Central memory CD8-positive, alpha-beta T cell (primary cell): ENCODE measurements at regions not wholly inside any gene's neighbourhood (a gene's known extent, or its start where the extent isn't known, plus 50 kb on each side); places are given as distances from the start of the nearest gene placed in this dataset.
A peak's percentile ranks its signal among the peaks of the same experiment; 100 is the strongest.

Experiments
- ATAC-seq: fragments of 150-1000 bp; cut with Tn5 transposase; replicated peaks from 2 replicates; pipeline ENCODE4 v1.10.0; 2022; ENCODE audit warnings: mild to moderate bottlenecking, moderate FRiP score, moderate number of reproducible peaks; ENCODE audit not compliant: poor library complexity, severe bottlenecking; ENCODE audit errors: extremely low read depth
- DNase-seq, 2 donors: peaks; one replicate each; pipeline ENCODE4 v3.0.0; 2021; ENCODE audit warnings: low spot score in 2 of 2
- H3K27ac Mint-ChIP-seq: one replicate; pipeline ENCODE4 v1.8.0; 2022; ENCODE audit warnings: low read depth, mild to moderate bottlenecking, moderate library complexity, mixed read lengths
- H3K27me3 Mint-ChIP-seq: one replicate; pipeline ENCODE4 v1.8.0; 2022; ENCODE audit warnings: mixed read lengths
- H3K36me3 Mint-ChIP-seq: one replicate; pipeline ENCODE4 v1.8.0; 2022; ENCODE audit warnings: mild to moderate bottlenecking, moderate library complexity, mixed read lengths; ENCODE audit not compliant: insufficient read depth
- H3K4me1 Mint-ChIP-seq: one replicate; pipeline ENCODE4 v1.8.0; 2022; ENCODE audit warnings: mixed read lengths
- H3K4me3 Mint-ChIP-seq: one replicate; pipeline ENCODE4 v1.8.0; 2022; ENCODE audit warnings: mild to moderate bottlenecking, moderate library complexity, mixed read lengths
- H3K9me3 Mint-ChIP-seq: one replicate; pipeline ENCODE4 v1.8.0; 2022; ENCODE audit warnings: mixed read lengths

DNA sequence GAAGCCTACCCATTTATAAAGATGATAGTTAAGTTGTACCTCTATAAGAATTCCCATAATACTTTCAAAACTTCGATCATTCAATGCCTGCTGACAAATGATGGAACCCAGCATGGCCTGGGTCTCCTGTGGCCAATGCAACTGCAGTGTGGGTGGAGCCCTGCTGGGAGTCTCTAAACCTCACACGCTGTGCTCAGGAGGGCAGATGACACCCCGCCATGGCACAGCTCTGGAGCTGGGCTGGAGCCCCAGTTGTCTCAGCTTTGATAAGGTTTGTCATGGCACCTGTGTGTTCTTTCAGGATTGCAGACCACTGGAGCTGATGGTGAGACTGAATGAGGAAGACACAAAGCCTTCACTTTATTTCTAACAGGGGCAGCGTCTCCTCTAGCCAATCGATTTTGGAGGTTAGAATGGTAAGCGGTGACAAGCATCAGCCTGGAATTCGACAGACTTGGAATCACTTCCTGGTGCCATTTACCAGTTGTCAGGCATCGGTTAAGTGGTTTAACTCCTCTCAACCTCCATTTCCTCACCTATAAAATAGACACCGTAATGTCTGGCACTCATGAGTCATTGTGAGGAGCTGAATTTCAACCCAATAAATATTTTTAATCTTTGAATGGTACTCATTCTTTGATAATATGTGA lies 383.6 kb upstream of the SALL3 start:
- H3K36me3 Mint-ChIP-seq: no peaks in the 10 kb centered on the region
- no peak overlapping the region for H3K27ac Mint-ChIP-seq
- no peak for ATAC-seq
- H3K27me3 Mint-ChIP-seq: no peaks in the 10 kb centered on the region
- H3K9me3 Mint-ChIP-seq: peaks cover 11% of the 10 kb centered on the region
- DNase-seq: no peak
- H3K4me1 Mint-ChIP-seq: no peaks in the 10 kb centered on the region
- no peak overlapping the region for H3K4me3 Mint-ChIP-seq

GRCh38 chr18:78596794-78597345 lies 382.7 kb upstream of the SALL3 start:
- Mint-ChIP-seq H3K4me3 (no peak overlapping the region), H3K9me3 (peaks cover 11% of the 10 kb centered on the region), H3K27me3 (no peaks in the 10 kb centered on the region), H3K4me1 (no peaks in the 10 kb centered on the region), H3K36me3 (peaks cover under 1% of the 10 kb centered on the region), H3K27ac (no peak overlapping the region)
- DNase-seq (no peak), ATAC-seq (no peak)

GRCh38 chr18:78601349-78601748 lies 378.3 kb upstream of the SALL3 start:
- DNase-seq: no peak
- peaks cover 2% of the 10 kb centered on the region for H3K36me3 Mint-ChIP-seq
- peak; percentile 36 for ATAC-seq

DNA sequence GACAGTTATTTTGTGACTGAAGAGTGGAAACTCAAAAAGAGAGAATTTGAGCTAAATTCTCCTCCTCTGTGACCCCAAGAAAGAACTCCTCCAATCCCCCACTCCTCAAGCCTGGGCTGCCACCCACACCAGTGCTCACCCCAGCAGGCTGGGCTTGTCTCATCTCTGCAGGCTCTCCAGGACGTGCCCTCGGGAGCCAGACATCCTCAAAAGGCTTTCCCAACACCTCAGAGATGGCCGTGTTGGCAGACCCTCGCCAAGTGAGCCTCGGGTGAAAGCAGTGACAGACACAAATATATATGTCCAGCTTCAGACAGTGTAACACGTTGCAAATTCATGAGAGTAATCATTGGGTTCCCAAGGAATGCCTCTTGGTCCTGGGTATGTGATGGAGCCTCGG lies 377.7 kb upstream of the SALL3 start:
- Mint-ChIP-seq H3K4me1 (no peaks in the 10 kb centered on the region), H3K27ac (no peak overlapping the region), H3K9me3 (peaks cover 5% of the 10 kb centered on the region), H3K36me3 (peaks cover 4% of the 10 kb centered on the region), H3K4me3 (no peak overlapping the region), H3K27me3 (no peaks in the 10 kb centered on the region)
- ATAC-seq (no peak), DNase-seq (no peak)

More at GRCh38 chr18:78601349-78601748, 378.3 kb upstream of the SALL3 start:
- H3K4me1 Mint-ChIP-seq: no peaks in the 10 kb centered on the region
- H3K27me3 Mint-ChIP-seq: no peaks in the 10 kb centered on the region
- no peak overlapping the region for H3K4me3 Mint-ChIP-seq
- H3K27ac Mint-ChIP-seq: no peak overlapping the region
- peaks cover 5% of the 10 kb centered on the region for H3K9me3 Mint-ChIP-seq

DNA sequence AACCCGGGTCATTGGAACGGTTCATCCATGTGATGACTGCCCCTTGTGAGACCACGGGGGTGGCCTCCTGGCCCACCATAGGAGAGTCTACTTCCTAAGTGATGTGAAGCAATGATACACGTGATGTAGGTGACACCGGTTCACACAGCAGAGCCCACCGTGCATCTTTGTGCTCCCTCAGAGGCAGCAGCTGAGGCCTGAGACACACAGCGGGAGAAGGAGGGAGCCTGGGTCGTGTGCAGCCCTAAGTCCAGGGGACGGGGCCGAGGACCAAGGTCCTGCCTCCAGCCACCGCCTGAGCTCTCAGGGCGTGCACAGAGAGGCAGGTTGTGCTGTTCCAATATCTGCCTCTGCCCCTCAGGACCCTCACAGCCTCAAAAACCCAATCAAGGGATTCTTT lies 377.2 kb upstream of the SALL3 start:
- no peaks in the 10 kb centered on the region for H3K4me1 Mint-ChIP-seq
- H3K27ac Mint-ChIP-seq: no peak overlapping the region
- no peak overlapping the region for H3K4me3 Mint-ChIP-seq
- no peaks in the 10 kb centered on the region for H3K27me3 Mint-ChIP-seq
- peaks cover 4% of the 10 kb centered on the region for H3K36me3 Mint-ChIP-seq
- DNase-seq (no peak), ATAC-seq (no peak)
- H3K9me3 Mint-ChIP-seq: peaks cover 5% of the 10 kb centered on the region

- no peaks in the 10 kb centered on the region for H3K4me1 Mint-ChIP-seq
Measured at GRCh38 chr18:78603102-78603983, 376.3 kb upstream of the SALL3 start.

GRCh38 chr18:78605255-78605654 lies 374.4 kb upstream of the SALL3 start:
- Mint-ChIP-seq H3K4me3 (no peak overlapping the region), H3K9me3 (peaks cover 5% of the 10 kb centered on the region), H3K4me1 (no peaks in the 10 kb centered on the region), H3K27me3 (no peaks in the 10 kb centered on the region), H3K36me3 (peaks cover 4% of the 10 kb centered on the region), H3K27ac (no peak overlapping the region)
- ATAC-seq (no peak), DNase-seq (no peak)

More at GRCh38 chr18:78603102-78603983, 376.3 kb upstream of the SALL3 start:
- peaks cover 5% of the 10 kb centered on the region for H3K9me3 Mint-ChIP-seq
- no peaks in the 10 kb centered on the region for H3K27me3 Mint-ChIP-seq
- no peak overlapping the region for H3K4me3 Mint-ChIP-seq
- no peak overlapping the region for H3K27ac Mint-ChIP-seq
- H3K36me3 Mint-ChIP-seq: peaks cover 4% of the 10 kb centered on the region
- DNase-seq (no peak), ATAC-seq (no peak)

DNA sequence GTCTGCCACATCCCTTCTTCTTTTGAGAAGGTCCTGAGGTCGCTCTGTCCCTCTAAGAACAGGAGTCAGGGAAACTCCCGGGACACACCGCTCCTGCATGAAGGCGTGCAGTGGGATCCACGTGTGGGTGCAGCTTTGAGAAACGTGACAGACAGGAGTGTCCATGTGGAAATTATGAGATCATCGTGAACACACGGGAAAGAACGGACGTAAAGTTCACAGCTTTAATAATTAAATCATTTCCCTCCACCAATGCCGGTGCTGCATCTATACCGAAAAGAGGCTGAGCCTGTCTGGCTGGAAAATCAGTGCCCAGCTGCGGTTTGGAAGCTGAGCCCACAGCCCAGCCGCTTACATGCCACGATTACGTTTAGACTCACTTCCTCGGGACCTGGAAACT lies 372.4 kb upstream of the SALL3 start:
- Mint-ChIP-seq H3K36me3 (peaks cover 1% of the 10 kb centered on the region), H3K27me3 (no peaks in the 10 kb centered on the region), H3K4me1 (no peaks in the 10 kb centered on the region), H3K9me3 (peaks cover 5% of the 10 kb centered on the region), H3K27ac (no peak overlapping the region), H3K4me3 (no peak overlapping the region)
- ATAC-seq (no peak), DNase-seq (no peak)

GRCh38 chr18:78607784-78608183 lies 371.8 kb upstream of the SALL3 start:
- ATAC-seq: no peak
- peaks cover 1% of the 10 kb centered on the region for H3K36me3 Mint-ChIP-seq
- no peak for DNase-seq
- no peaks in the 10 kb centered on the region for H3K4me1 Mint-ChIP-seq
- no peaks in the 10 kb centered on the region for H3K27me3 Mint-ChIP-seq
- H3K27ac Mint-ChIP-seq: no peak overlapping the region
- H3K4me3 Mint-ChIP-seq: no peak overlapping the region
- peaks cover 5% of the 10 kb centered on the region for H3K9me3 Mint-ChIP-seq

DNA sequence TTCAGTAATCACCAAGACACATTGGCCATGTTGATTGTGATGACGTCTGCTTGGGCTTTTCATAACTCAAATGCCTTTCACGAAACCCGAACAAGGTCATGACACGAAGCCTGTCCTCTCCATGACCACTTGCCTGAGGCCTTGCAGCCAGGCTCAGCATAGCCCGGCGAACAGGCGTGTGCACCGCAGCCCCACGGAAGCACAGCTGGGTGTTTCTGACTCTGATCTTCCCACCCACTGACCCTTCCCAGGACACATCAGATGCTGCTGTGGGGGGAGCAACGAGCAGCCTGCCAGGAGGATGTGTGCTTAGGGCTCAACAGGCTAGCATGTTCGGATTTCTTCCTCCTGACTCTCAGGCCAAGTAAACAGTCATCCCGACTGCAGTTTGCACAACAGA lies 369.4 kb upstream of the SALL3 start:
- no peak overlapping the region for H3K27ac Mint-ChIP-seq
- H3K36me3 Mint-ChIP-seq: peaks cover 1% of the 10 kb centered on the region
- no peak for DNase-seq
- no peaks in the 10 kb centered on the region for H3K27me3 Mint-ChIP-seq
- peaks cover 10% of the 10 kb centered on the region for H3K9me3 Mint-ChIP-seq
- no peak for ATAC-seq
- no peak overlapping the region for H3K4me3 Mint-ChIP-seq
- no peaks in the 10 kb centered on the region for H3K4me1 Mint-ChIP-seq

- no peaks in the 10 kb centered on the region for H3K4me1 Mint-ChIP-seq
- H3K27ac Mint-ChIP-seq: no peak overlapping the region
- no peak overlapping the region for H3K4me3 Mint-ChIP-seq
- ATAC-seq: no peak
- H3K9me3 Mint-ChIP-seq: peaks cover 5% of the 10 kb centered on the region
- peaks cover 1% of the 10 kb centered on the region for H3K36me3 Mint-ChIP-seq
- no peaks in the 10 kb centered on the region for H3K27me3 Mint-ChIP-seq
- no peak for DNase-seq
Measured at GRCh38 chr18:78611201-78611800, 368.3 kb upstream of the SALL3 start.

GRCh38 chr18:78611869-78612268 lies 367.7 kb upstream of the SALL3 start:
- Mint-ChIP-seq H3K4me3 (no peak overlapping the region), H3K27ac (no peak overlapping the region), H3K4me1 (no peaks in the 10 kb centered on the region), H3K27me3 (no peaks in the 10 kb centered on the region), H3K36me3 (no peaks in the 10 kb centered on the region), H3K9me3 (peaks cover 10% of the 10 kb centered on the region)
- no peak for ATAC-seq
- DNase-seq: no peak
